A172 (cell line): ENCODE measurements at regions not wholly inside any gene's neighbourhood (a gene's known extent, or its start where the extent isn't known, plus 50 kb on each side); places are given as distances from the start of the nearest gene placed in this dataset.
"Not testable (repeated sequence)": the region's sequence is repeated elsewhere in the genome, so short reads cannot be mapped to it uniquely, and the experiment has no call there.

Experiments used
- DNase-seq: peaks from one replicate; pipeline ENCODE4 v3.0.0-alpha.2; 2015; ENCODE audit warnings: low spot score

DNA sequence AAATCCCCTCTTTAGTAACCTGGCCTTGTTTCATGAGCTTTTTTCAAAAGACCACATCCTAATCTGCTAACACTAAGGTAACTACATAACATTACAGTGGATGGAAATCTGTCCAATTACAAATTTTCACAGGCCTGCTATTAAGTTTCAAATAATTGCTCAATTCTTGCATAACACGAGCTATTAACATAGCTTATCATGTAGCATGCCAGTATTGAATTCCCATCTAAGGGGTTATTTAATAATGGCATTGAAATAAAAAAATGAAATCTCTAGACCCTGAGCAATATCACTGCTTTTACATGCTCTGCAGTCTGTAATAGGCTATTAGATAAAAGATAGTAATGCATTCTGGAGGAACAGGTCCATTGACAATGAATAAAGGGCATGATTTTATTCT, 748.3 kb upstream of the NECTIN3 start:
- DNase-seq, result no peak

DNA sequence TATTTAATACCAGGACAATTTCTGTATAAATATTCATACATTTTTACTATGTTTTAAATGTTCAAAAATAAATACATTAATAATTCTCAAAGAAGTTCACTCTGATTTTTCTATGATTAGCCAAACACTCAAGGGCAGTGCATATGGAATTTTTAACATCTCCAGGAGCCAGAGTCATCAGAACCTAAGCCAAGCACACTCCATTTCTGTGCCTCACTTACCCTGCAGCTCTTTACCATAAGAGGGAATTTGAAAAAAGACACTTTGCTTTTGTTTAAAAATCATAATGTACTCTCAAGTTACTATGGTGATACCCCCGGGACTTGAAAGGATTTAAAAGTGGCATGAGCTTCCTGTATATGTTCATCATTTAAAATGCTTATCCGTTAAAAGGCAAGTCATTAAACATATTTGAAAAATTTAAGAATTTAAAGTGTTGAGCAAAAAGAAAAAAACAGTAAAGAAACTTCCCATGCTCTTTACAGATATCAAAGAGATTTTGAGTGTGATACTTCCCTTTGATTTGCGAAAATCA, 747.4 kb upstream of the NECTIN3 start:
- no peak for DNase-seq

DNA sequence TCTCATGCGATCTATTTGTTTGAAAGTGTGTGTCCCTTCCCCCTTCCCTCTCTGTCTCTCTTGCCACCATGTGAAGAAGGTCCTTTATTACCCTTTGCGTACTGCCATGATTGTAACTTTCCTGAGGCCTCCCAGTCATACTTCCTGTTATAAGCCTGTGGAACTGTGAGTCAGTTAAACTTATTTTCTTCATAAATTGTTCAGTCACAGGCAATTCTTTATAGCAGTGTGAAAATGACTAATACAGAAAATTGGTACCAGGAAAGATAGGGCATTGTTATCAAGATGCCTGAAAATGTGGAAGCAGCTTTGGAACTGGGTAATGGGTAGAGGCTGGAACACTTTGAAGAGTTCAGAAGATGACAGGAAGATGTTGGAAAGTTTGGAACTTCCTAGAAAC, 743.7 kb upstream of the NECTIN3 start:
- DNase-seq, result peak; percentile 56

DNA sequence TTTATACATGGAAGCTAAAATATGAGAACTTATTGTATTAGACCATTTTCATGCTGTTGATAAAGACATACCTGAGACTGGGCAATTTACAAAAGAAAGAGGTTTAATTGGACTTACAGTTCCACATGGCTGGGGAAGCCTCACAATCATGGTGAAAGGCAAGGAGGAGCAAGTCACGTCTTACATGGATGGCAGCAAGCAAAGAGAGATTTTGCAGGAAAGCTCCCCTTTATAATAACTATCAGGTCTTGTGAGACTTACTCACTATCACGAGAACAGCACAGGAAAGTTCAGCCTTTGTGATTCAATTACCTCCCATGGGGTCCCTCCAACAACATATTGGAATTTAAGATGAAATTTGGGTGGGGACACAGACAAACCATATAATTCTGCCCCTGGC, 740.1 kb upstream of the NECTIN3 start:
- DNase-seq, result not testable (repeated sequence)

DNA sequence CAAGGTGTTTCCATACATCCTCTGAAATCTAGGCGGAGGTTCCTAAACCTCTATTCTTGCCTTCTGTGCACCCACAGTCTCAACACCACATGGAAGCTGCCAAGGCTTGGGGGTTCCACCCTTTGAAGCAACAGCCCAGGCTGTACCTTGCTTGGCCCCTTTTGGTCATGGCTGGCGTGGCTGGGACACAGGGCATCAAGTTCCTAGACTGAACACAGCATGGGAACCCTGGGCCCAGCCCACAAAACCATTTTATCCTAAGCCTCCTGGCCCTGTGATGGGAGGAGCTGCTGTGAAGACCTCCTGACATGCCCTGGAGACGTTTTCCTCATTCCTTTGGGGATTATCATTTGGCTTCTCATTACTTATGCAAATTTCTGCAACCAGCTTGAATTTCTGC, 739.0 kb upstream of the NECTIN3 start:
- DNase-seq, result no peak

DNA sequence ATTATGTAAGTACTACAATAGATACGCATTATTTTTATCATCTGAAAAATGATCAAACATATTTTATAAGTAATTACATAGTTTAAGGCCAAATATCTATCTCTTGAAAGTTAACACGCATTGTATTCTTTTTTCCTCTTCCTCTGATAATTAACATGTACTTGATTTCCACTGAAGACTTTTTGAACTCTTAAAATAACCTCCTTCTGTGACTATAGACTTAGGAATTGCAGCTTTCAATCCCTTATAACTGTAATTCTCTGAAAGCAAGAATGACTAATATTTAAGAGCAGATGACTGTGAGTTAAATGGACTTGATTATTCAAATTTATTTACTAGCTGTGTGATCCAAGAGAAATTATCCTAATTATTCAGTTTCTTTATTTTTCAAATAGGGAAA, 730.6 kb upstream of the NECTIN3 start:
- no peak for DNase-seq

DNA sequence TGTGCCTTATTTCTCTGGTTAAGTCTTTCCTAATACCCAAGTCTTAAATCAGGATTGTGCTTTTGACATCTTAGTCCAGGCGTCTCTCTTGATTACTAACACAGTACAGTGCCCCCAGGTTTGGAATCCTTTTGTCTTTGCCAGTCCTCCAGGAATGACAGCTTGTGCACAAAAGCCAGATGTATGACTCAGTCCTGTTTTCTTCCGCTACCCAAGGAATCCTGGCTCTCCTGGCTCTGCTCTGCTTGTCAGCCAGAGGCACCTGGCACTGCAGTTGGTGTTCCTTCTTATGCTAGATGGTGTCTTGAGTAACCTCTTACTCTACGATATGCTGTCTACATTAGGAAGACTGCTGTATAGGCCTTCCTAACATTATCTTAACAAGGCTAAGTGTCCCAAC, 728.2 kb upstream of the NECTIN3 start:
- peak; percentile 83 for DNase-seq

DNA sequence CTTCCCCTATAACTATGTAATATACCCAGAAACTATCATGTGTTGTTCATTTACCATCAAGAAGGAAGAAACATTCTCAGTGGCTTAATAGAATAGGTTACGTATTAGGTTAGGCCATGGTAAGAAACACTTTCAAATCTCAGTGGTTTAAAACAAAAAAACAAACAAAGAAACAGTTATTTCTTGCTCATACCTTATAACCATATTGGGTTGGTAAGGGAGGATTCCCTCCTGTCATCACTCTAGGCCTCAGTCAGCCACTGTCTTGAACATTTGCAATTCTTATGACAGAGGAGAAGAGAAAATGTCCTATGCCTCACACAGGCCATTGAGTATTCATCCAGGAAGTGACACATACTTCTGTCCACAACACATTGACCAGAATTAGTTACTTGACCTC, 727.7 kb upstream of the NECTIN3 start:
- DNase-seq, result peak; percentile 28

DNA sequence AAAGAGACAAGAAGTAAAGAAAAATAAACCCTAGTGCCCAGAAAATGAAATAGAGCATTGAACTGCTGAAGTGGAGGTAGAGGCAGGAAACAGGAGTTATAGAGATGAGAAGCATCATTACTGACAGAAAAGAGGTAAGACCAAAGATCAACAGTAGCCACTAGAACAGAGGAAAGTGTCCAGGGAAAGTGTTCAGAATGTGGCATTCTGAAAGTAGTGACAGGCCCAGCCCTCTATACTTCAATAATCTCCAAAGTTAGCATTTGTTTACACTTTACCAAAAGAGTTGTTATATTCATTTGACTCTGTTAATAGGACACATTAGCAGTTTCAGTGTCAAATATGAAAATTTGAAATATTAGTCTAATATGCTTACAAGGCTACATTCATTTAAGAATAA, 727.1 kb upstream of the NECTIN3 start:
- no peak for DNase-seq

DNA sequence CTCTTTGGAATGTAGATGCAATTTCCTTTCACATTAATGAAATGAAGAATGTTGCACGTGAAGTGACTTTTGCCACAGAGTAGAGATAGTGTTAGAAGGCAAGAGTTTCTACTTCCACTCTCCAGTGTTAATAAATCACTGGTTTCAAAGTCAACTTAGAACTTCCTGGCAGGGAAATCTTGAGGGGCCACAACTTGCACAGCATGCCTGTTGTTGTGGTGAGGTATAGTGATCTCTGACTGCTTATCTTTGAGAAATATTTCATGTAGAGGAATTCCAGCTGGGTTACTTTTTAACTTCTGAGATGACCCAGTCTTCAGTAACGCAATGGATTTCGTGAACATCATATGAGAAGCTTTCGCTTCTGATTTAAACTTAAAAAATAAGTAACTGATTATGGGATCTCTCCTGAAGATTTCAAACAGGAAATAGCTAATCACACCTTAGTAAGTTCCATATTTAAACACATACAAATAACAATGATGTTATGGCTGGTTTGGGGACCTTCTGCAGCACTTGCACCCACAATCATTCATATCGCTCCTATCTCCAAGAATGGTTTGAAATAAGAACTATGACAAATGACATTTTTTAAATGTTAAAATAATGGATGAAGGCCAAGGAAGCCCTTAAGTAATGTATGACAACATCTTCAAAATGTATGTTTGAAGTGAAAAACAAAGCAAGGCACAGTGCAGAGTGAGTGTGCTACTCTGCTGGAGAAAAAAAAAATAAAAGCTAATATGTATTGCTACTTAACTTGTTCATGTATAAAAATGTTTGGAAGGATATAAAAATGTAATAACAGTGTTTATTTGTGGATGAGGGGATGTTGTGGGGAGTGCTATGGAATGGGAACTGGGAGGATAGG, 726.5 kb upstream of the NECTIN3 start:
- peak; percentile 9 for DNase-seq

DNA sequence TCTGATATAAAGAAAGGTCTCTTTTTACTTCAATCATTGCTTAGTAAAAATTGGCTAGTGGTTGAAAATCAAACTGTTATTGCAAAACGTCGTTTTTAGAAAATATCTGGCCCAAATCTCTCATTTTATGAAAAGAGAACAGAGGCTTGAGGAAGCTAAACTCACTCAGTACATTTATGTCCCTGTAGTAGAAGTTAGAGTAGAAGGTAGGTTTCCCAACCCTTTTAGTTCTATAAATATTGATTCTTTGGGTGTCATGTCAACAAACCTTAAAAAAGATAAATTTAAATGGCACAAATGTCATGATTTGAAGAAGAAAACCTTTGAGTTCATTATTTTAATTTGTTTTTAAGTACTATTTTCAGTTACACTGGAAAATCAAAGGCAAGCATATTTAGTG, 722.3 kb upstream of the NECTIN3 start:
- DNase-seq, result no peak

DNA sequence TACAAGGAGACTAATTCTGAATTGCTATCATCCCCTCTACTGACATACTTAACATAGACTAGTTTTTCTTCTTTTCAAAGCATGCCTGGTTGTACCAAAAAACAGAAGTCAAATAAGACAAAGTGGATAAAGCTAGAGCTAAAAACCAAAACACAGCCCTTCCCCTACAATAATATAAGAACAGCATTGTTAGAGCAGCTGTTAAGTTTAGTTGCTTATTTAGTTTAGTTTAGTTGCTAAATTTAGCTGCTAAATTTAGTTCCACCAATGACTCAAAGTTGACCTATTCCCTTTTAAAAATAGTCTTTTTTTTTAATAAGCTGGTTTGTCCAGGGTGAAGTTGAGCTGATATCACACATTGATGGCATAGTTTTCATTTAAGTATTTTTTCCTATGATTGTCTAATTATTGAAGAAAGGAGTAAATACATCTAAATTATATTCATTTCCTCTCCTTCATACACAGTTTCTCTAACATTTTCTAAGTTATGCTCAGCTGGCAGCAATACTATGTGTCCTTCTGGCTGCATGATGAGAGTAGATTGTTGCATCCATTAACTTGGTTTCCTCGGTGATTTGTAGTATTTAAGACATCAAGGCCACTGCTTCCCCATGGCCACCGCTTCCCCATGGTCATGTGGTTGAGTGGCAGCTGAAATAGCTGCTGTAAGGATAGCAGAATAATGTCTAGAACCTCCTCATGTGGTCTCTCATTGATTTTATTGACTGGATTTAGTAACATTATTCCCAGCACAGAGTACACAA, 718.6 kb upstream of the NECTIN3 start:
- no peak for DNase-seq

DNA sequence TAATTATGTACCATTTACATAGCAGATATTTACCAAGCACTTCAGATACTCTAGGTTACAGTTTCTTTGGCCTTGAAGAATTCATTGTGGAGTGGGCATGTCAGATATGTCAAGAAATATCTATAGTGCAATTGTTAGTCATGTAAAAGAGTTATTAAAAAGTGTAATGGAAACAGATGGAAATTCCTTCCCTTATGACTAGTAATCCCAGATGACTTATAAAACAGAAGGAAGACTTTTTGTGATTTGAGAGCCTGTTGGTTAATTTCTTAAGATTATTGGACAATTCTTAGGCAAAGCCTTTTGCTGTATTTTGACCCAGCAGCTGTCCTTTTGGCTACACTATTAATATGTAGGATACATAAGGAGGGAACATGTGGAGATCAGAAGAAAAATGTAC, 708.9 kb upstream of the NECTIN3 start:
- no peak for DNase-seq

DNA sequence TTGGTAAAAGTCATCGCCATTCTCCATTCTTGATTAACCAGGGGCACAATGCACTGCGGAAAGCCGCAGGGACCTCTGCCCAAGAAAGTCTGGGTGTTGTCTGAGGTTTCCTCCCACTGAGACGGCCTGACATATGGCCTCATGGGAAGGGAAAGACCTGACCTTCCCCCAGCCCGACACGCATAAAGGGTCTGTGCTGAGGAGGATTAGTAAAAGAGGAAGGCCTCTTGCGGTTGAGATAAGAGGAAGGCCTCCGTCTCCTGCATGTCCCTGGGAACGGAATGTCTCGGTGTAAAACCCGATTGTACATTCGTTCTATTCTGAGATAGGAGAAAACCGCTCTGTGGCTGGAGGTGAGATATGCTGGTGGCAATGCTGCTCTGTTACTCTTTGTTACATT, 704.3 kb upstream of the NECTIN3 start:
- DNase-seq, result not testable (repeated sequence)

DNA sequence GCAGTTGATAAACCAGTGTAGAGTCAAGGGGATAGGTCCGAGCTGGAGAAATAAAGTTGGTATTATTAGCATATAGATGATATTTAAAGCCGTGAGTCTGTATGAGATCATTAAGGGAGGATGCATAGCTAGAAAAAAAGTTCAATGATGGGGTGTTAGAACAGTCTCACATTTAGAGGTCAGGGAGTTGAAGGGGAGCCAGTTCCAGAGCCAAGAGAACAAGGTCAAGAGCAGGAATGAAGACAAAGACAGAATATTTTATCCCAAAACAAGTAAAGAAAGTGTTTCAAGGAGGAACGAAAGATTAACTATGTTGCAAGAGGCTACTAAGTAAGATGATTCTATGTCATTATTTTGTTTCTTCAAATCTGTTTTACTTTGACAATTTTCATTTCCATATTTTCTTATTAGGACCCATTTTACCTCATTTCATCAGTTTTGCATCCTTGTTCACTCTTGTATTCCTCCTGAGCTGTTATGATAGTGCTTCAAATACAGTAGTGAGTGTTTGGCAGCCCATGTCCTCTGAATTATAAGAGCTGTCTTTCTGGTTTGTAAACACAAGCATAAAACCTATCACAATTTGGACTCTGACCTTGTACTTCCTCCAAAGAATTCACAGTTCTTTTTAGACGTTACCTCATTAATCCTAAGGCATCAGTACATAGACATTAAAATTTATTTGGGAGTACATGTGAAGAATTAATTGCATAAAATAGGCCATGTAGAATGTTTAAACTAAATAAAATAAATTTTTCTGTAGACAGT, 695.7 kb upstream of the NECTIN3 start:
- no peak for DNase-seq

DNA sequence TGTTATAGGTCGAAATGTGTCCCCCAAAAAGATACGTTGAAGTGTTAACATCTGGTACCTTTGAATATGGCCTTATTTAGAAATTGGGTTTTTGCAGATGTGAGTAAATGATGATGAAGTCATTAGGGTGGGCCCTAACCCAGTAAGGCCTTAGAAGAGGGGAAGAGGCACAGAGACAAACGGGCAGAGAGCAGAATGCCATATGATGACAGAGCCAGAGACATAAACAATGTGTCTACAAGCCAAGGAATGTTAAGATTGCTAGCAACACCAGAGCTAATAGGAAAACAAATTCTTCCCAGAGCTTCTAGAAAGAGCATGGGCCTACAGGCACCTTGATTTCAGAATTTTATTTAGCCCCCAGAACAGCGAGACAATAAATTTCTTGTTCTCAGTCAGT, 693.1 kb upstream of the NECTIN3 start:
- no peak for DNase-seq

DNA sequence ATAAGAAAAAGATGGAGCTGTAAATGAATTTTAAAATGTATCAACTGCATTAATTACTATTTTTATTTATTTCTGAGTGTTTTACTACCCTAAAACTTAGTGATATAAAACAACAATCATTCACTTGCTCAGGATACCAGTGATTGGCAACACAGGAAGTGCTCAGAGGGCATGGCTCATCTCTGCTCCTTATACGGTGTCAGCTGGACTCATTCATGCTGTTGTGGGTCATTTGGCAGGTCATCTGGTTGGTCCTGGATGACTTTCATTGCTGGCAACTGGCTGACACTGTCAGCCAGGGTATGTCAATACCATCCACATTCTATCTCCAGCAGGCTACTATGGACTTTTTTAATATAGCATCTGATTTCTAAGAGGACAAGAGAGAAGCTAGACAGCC, 689.6 kb upstream of the NECTIN3 start:
- no peak for DNase-seq

DNA sequence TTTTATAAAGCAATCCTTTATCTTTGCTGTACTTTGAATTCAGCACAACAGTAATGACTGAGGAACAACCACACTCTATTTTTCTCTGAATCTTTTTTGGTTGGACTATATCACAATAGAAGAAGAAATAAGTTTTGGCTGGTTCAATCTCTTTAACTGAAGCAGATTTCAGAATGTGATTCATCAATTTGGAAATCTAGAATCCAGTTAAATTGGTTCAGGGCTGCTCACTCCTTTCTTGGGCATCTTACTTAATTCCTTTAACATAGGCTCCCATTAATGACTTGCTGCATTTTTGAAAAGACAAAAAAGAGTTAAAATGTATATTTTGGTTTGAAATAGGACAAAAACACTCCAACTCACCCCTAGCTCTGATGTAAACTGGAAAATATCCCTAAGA, 688.3 kb upstream of the NECTIN3 start:
- no peak for DNase-seq

DNA sequence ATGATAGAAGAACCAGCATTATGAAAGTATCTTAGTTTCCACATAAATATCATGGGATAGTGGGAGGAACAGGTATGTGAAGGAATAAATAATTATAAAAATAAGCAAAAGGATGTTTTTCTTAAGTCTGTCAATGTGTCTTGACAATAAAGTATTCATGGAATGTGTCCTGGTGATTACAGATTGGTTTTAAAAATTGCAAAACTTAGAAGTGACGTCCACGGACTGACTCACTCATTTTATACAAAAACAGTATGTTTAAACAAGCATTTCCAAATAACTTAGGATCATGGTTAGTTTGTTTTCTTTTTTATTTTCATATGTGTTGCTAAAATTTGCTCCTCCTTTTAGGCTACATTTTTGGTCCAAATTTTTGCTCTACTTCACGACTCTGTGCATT, 687.0 kb upstream of the NECTIN3 start:
- peak; percentile 22 for DNase-seq

DNA sequence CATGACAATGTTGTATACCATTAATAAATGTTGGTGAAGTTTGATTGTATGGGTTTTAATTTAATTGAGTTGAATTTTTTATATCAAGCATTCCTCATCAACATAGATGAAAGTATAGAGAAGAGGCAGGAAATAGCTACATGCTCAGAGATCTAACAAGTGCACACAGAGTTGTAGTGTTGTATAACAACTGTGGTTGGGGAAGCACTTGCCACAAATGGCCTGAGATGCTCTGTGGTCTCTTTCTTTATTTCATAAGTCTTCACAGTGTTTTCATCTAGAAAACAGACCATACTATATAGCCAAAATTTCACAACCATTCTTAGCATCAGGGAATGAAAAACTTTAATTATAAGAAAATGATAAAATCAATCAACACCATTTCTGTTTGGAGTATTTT, 682.6 kb upstream of the NECTIN3 start:
- no peak for DNase-seq

DNA sequence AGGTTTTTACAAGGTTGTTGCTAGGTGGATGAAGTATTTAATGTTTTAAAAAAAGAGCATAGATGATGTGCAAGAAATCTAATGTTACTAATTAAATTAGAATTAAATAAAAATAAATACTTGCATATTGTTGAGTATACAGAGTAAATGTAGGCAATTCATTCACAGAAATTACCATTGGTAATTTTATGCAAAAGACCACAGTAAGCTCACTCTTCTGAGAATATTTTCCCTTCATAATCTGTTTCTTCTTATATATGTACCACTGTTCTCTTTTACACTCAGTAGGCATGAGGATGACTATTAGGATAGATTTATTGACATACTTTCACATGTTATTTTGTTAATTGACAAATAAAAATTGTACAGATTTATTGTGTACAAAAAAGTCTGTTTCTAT, 681.2 kb upstream of the NECTIN3 start:
- DNase-seq, result no peak

DNA sequence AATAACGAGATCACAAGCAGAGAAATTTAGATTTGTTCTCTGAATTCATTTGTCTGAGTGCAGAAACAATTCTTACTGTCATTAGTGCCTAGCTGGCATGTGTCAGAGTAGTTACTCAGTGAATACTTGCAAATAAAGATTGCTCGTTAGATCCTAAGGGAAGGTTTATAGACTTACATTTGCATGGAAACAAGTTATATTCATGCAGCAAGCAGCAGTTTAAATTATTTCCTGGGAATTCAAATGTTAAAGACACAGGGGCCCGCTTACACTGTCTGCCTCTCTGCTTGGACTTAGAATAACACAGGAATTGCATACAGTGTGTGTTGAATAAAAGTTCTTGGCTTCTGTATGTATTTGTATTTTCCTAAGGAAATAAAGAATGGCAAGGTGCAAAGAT, 680.6 kb upstream of the NECTIN3 start:
- no peak for DNase-seq
